ENCODE measurements at regions not wholly inside any gene's neighbourhood (a gene's known extent, or its start where the extent isn't known, plus 50 kb on each side); places are given as distances from the start of the nearest gene placed in this dataset.

DNA sequence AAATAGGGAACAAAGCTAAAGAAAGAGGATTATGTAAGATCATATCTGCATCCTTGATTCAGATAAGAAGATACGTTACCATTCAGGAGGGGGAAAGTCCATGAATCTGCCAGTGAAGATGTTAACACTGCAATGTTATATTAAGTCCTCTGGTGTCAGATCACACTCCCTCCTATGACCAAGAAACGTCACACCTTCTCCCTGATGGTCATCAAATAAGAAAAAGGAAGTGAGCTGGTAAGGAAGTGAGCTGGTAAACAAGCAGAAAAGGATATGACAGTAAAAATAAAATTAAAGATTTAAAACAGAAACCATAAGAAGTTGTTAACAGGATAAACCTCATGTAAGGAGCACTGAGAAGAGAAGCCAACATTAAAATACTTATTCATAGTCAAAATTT, 340.2 kb downstream of the SEC23A start:
- no peak for DNase-seq (ENCODE audit: low spot score)

DNA sequence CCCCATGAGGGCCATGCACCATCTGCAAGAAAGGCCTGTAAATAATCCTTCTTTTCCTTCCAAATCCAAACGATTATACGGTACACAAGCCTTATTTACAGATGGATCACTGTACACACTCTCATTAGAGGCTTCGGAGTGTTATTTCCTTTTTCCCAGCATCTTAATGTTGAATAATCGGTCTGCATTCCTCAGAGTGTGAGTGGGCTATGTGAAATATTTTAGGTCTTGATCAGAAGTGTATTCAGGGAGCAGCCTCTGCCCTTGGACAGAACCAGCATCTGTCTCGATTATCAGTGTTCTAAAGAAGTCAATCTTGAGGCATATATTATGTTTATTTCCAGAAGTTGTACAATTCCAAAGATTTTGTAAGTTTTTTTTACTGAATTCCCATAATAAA, 340.6 kb downstream of the SEC23A start:
- DNase-seq (ENCODE audit: low spot score), result no peak

DNA sequence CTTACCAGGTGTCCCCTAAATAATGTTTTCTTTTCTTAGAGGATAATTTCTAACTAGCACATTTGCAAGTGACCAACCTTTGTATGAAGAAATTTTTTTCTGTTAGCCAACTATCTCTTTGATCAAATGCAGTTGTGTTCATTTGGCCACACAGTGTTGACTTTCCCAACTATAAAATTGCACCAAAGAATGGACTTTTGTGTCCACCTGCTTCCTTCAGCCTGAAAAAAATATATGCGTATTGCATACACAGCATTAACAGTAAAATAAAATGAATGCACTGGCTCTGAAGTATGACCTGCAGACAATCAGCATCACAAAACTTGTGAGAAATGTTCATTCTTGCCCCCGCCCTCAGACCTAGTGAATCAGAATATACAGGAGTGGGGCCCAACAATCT, 342.0 kb downstream of the SEC23A start:
- DNase-seq (ENCODE audit: low spot score), result no peak

DNA sequence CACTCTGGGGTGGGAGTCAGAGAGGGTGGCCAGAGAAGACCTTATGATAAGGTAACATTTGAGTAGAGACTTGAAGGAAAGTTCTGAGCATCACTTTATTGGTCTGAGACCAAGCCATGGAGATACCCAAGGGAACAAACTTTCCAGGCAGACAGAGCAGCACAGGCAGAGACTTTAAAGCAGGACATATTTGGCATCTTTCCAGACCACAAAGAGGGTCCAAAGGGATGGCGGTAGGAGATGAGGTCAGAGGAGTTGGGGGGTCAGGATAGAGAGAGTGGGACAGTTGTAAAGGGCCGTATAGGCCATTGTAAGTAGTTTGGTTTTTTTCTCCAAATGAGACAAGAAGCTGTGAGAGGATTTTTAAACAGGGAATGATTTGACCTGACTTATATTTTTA, 344.4 kb downstream of the SEC23A start:
- no peak for DNase-seq (ENCODE audit: low spot score)

DNA sequence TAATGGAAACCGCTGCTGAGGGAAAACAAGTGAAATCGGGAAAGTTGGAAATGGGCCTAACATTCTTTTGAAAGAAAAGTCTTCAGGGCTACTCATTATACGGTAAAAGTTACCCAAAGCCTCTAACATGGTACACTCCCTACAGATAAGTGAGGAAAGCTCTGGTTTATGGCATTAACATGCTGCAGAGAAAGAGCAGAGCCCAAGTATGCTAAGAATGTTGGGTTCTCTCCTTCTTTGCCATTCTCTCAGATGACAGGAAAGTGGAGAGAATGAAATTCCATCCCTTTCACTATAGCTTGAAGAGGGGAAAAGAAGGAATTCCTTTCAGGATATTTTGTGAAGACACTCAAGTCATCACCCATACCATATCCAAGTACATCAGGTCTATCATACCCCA, 348.0 kb downstream of the SEC23A start:
- DNase-seq (ENCODE audit: low spot score), result no peak

DNA sequence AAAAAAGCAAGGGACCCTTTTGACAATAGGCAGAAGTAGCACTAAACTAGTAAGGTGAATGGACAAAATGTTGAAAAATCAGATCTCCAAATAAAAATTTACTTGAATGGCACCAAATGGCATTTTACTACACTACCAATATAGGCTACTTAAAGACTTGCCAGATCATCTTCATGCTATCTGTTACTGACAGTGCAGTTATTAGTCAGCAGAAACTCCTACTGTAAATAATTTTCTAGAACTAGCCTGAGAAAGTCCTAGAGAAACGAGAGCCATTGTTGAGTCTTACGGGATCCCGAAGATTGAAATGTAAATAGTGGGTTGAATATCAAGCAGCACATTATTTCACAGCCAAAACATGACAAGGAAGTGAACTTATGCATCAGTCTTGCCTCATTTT, 350.3 kb downstream of the SEC23A start:
- no peak for DNase-seq (ENCODE audit: low spot score)

DNA sequence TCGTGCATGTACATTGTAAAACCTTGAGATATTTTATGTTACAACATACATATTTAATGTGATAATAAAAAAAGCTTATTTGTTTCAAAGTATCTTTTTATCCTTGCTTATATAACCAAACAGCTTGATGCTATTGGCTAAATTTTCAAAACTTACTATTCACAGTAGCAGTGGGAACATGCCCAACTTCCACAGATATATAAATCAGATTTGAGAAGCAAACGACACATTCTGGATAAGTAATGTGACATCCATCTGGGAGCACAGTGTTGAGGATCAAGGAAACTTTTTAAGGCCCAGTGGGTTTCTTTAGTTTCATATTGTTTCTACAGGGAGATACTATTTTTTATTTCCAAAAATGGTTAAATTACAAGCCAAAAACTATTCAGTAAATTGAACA, 350.7 kb downstream of the SEC23A start:
- no peak for DNase-seq (ENCODE audit: low spot score)

DNA sequence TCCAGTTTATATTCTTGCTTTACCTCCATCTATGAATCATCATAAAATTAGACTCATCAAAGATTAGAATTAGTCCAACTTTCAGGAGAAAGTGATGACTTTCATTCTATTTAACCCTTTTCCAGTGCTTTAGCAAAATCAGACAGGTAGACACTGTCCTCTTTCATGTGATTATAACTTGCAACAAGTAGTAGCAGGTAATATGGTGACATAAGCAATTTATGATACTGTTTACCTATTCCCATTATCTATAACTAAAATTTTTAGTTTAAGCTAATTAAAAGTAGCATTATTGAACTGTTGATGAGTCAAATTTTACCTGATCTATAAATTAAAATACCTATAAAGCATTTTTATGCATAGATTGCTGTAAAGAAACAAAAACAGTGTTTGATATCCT, 351.6 kb downstream of the SEC23A start:
- DNase-seq (ENCODE audit: low spot score), result no peak

DNA sequence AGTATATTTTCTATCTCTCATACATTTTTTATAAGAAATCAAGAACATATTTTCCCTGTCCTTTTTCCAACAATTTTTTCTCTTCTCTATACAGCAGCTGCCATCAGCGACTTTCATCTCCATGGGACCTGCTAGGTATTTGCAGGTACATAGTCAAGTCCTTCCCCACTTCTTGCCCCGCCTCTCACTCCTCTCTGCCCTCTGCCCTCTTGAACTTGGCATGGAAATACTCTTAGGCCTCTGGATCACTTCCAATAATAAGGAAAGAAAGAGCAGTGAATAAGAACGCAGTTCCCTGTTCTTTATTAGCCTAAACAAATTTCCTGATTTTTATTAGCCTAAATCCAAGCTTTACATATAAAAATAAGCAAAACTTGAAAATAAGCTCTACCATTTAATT, 353.1 kb downstream of the SEC23A start:
- DNase-seq (ENCODE audit: low spot score), result no peak

DNA sequence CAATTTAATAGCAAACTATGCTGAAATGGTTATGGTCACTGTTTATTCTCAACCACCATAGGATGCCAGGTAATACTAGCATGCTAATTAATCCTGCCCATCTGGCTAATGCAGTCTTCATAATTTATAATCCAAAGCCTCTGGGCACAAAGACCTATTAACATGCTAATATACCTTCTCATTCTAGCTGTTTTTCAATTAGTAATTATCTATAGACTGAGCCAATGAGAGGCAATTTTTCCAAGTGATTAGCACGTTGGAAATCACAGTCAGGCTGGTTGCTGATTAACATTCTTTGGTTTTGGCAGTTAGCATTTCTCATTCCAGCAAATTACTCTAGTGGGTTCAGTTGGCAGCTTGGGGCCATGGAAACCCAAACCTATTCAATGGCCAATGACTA, 357.2 kb downstream of the SEC23A start:
- no peak for DNase-seq (ENCODE audit: low spot score)

DNA sequence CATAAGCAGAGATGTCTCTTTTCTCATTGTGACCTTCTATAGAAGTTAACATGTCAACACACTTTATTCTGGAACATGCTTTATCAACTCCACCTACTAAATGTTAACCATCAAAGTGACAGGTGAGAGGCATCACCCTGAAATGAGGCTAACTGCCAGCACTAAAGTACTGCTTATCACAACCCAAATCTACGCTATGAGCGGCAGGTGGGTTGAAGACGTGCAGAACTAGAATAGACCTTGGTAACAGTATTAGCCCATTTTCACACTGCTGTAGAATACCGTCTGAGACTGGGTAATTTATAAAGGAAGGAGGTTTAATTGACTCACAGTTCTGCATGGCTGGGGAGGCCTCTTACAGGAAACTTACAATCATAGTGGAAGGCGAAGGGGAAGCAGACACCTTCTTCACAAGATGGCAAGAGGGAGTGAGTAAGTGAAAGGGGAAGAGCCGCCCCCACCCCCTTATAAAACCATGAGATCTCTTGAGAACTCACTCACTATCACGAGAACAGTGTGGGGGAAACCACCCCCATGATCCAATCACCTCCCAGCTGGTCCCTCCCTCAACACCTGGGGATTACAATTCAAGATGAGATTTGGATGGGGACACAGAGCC, 359.0 kb downstream of the SEC23A start:
- no peak for DNase-seq (ENCODE audit: low spot score)

DNA sequence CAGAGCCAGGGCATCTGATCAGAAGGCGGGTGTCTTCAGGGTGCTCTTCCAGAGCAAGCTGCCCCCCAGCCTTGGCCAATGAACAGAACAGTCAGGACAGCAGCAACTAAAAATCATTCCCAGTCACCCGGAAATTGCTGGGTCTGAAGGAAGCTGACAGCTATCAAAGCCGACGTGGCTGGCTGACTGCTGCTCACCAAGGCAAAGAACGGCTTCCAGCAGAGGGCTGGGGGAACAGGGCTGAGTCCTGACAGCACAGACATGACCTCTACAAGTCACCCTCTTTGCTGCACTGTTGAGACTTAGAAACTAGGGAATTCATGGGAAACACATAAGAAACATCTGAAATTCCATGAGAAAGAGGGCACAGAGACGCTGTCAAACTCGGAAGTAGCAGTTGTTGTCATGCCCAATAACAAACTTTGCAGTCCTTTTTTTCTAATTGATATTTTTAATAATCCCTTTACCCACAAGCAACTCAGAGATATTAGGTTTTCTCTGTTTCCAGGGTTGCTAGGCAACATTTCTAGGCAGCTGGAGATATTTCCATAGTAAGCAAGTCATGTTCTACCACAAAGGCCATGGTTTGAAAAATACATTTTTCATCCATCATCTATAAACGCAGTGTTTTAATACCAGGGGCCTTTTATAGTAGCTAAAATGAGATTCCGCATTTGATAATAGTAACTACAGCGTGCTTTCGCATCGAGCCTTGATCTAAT, 365.2 kb downstream of the SEC23A start:
- DNase-seq (ENCODE audit: low spot score), result no peak

DNA sequence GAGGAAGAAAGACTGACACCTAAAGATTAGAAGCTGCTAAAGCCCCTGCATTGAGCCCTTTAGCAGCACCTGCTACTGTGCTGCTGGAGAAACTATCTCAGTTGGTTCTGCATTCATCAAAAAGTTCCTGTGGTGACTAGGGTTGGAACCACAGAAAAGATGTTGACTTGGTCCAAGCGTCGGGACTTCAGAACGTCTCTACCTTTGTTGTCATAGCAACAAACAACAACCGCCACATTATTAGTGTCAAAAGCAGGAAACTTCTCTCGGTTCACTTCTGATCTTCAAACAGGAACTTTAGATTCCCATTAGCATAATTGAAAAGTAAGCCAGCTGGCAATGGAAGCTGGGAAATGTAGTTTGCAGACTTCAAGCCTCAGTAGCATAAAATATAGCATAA, 368.0 kb downstream of the SEC23A start:
- DNase-seq (ENCODE audit: low spot score), result no peak

DNA sequence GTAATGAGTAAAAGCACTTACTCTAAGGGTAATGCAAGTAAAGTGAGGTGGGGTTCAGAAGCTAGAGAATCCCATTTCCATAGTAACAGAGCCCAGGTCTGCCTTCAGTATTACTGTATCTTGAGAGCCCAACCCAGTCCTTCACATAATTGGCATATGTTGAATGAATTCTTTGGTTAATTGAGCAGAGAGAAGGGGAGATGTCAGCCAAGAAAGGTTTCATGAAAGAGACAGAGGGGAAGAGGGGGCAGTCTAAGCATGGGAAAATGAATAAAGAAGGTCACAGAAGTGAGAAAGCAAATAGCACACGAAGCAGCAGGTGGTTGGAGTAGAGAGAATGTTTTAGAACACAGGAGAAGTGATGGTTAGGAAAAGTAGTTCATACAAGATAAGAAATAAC, 371.1 kb downstream of the SEC23A start:
- DNase-seq (ENCODE audit: low spot score), result no peak

DNA sequence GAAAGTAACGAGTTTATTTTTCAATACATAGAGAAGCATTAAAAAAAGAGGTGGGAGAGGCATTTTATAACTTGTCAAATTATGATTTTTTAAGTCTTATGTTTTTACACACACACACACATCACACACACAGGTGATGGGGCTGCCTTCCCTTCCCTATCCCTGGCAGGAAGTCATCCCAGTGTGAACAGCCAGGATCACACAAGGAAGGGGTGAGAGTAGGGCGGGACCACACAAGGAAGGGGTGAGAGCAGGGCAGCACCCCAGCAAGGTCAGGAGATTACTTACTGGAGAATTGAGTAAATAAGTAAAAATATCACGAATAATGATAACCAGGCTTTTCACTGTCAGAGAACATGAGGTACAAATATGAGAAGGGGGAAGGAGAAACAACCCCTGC, 372.6 kb downstream of the SEC23A start:
- no peak for DNase-seq (ENCODE audit: low spot score)

DNA sequence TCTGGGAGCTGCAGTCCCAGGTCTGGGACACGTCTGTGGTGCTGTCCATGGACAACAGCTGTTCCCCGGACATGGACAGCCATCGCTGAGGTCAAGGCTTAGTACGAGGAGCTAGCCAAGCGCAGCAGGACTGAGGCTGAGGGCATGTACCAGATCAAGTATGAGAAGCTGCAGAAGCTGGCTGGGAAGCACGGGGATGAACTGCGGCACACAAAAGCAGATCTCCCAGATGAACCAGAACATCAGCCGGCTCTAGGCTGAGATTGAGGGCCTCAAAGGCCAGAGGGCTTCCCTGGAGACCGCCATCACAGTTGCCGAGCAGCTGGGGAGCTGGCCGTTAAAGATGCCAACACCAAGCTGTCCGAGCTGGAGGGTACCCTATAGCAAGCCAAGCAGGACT, 375.3 kb downstream of the SEC23A start:
- DNase-seq (ENCODE audit: low spot score), result no peak

DNA sequence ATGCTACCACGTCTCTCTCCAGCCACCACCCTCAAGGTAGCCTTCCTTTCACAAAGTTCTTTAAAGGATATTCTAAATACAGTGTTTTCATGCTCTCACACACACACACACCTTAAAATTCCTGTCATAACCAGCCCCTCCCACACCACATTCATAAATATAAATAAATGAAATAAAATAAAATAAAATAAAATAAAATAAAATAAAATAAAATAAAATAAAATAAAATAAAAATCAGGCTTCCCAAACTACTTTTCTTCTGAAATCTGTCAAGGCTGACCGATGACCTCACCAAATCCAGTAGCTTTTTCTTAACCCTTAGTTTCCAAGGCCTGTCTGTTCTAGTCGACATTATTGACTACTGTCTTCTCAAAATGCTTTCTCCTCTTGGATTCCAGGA, 378.4 kb downstream of the SEC23A start:
- no peak for DNase-seq (ENCODE audit: low spot score)

DNA sequence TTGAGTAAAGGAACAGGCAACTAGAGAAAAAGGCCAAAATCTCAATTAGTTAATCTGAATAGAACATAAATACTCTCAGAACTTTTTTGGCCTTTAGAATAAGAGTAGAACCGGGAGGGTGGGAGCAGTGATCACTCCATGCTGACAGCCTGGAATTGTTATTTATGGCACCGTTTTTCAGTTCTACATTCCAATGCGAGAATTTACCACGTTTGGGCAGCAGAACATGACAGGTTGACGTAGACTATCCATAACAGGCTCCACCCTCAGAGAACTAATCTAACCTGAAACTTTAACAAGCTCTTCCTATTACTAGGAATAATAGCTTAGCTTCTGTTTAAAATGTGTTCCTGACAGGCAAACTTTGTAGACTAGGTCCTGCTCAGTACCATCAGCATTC, 379.1 kb downstream of the SEC23A start:
- DNase-seq (ENCODE audit: low spot score), result no peak

DNA sequence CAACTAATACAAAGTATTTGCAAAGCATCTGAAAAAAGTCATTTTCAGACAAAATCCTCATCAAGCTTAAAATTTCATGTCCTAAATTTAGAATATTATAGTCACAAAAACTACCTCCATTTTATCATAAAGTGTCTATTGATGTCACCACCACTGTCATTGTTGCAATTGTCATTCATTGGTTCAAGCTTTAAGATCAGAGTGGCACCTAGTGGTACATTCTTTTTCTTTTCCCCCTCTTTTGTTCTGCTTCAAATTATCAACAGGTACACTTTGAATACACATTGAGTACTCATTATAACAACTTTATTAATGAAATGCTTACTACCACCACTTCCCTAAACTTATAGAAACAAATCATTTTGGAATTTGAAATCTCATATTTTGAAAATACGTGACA, 379.8 kb downstream of the SEC23A start:
- no peak for DNase-seq (ENCODE audit: low spot score)

DNA sequence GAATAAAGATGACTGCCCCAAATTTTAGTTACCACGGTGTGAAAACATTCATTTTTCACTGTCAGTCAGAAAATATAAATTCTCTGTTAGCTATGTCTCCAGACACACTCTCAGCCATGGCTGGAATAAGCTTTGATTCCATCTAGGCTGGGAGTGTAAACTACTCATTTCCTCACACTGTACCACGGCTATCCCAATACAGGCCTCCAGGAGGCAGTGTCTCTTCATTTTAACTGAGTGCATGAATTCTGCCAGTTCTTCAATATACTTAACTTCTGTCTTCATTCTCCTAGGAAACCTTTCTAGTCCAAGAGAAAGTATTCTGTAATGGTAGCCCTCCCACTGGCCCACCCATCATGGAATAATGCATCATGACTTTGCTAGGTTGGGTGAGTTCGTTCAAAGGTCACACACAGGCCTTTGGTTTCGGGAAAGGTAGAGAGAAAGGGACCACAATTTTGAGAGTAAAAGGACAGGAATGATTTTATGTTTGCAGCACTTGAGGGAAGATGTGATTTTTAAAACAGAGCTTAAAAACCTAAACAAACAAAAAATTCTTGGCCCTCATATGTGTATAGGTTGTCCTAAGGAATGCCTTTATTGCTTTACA, 381.1 kb downstream of the SEC23A start:
- DNase-seq (ENCODE audit: low spot score), result peak; percentile 83

DNA sequence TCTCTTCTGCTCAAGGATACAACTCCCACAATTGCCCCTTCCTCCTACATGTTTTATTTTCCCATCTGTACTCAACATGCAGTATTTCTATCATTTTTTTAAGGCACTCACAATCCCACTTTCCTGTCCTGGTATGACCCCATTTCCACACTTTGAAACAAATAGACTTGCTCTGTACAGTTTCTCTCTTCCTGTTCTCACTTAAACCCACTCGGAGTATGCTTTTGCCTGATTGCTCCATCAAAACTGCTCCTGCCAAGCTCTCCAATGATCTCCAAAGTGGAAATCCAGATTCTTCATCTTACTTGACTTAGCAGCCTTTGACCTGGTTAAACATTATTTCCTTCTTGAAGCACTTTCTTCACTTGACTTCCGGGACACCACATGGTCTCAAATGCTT, 384.5 kb downstream of the SEC23A start:
- DNase-seq (ENCODE audit: low spot score), result no peak

DNA sequence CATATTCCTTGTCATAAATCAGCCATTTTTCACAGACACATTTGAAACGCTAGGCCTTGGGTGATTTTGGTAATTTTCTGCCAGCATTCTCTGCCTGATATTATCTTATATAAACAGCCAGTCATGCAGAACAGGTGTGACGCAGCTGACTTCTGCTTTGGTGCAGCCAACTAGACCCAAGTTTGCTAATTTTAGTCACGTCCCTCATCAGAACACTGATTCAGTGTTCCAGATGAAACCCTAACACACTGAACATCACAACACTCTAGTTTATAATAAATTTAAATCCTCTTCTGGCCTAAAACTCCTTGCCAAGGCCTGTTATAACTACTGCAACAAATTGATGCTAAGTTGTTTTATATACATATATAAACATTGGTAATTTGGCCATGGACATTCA, 386.1 kb downstream of the SEC23A start:
- peak; percentile 59 for DNase-seq (ENCODE audit: low spot score)

DNA sequence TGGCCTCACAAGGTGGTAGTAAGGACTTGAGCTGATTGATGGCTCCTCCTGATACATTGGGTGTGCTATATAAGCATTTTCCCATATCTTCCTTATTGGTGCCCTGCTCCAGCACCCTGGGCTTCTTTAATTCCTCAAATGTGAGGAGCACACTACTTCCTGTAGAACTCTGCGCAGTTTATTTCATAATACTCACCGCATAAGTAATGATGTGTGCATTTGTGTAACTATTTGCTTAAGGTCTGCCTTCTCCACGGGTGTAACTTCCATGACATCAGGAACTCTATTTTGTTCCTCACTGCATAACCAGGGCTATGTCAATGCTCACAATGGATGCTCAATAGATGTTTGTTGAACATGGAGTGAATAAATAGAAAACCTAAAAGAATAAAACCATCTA, 392.2 kb downstream of the SEC23A start:
- DNase-seq (ENCODE audit: low spot score), result no peak

DNA sequence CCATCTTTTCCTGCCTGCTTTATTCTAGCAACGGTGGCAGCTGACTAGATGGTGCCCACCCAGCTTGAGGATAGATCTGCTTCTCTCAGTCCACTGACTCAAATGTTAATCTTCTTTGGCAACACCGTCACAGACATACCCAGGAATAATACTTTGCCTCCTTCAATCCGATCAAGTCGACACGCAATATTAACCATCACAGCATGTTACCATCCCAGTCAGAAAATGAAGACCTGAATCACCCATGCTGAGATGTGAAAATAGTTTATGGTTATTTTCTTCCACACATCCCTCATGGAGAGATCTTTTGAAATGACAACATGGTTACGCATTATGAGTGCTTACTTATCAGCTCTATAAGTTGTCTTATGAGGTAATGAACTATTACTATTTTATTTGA, 392.8 kb downstream of the SEC23A start:
- no peak for DNase-seq (ENCODE audit: low spot score)

Measured in globus pallidus (tissue), 1 donor.